Fibroblast of mammary gland (primary cell): ENCODE measurements at regions not wholly inside any gene's neighbourhood (a gene's known extent, or its start where the extent isn't known, plus 50 kb on each side); places are given as distances from the start of the nearest gene placed in this dataset.
"Not testable (repeated sequence)": the region's sequence is repeated elsewhere in the genome, so short reads cannot be mapped to it uniquely, and the experiment has no call there.

ENCODE experiments used
- DNase-seq: peaks from one replicate; pipeline ENCODE4 v3.0.0-alpha.2; 2010; ENCODE audit warnings: low read depth
- H3K4me3 ChIP-seq: 2 replicates; pipeline ENCODE4 v1.5.1; 2011; ENCODE audit warnings: low read depth, mild to moderate bottlenecking, low read length, moderate library complexity; ENCODE audit not compliant: control insufficient read depth
- TF ChIP-seq, protein P1 (sequence below): conservative IDR thresholded peaks from 2 replicates; pipeline ENCODE4 v1.5.1; 2011; ENCODE audit warnings: low read depth, low read length, inconsistent platforms; ENCODE audit not compliant: control insufficient read depth, insufficient read depth

DNA sequence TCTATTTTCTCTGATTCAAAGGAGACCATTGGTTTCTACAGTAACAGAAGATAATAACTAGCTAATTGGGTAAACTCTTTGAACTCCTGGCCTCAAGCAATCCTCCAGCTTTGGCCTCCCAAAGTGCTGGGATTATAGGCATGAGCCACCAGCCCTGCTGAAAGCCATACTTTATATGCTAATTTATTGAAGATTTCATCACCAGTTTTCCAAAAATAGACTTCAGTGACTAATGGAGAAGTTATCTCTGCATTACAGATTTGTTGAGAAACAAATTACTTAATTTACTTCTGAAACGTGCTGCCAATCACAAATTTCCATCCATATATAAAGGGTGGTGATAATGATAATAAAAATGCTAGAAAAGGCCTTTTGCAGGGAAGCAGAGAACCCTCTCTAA, 1758.1 kb upstream of the SEL1L start:
- peak; percentile 3 for DNase-seq
- TF ChIP-seq, protein P1, sequence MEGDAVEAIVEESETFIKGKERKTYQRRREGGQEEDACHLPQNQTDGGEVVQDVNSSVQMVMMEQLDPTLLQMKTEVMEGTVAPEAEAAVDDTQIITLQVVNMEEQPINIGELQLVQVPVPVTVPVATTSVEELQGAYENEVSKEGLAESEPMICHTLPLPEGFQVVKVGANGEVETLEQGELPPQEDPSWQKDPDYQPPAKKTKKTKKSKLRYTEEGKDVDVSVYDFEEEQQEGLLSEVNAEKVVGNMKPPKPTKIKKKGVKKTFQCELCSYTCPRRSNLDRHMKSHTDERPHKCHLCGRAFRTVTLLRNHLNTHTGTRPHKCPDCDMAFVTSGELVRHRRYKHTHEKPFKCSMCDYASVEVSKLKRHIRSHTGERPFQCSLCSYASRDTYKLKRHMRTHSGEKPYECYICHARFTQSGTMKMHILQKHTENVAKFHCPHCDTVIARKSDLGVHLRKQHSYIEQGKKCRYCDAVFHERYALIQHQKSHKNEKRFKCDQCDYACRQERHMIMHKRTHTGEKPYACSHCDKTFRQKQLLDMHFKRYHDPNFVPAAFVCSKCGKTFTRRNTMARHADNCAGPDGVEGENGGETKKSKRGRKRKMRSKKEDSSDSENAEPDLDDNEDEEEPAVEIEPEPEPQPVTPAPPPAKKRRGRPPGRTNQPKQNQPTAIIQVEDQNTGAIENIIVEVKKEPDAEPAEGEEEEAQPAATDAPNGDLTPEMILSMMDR = no peak
- H3K4me3 ChIP-seq = no peak overlapping the region

DNA sequence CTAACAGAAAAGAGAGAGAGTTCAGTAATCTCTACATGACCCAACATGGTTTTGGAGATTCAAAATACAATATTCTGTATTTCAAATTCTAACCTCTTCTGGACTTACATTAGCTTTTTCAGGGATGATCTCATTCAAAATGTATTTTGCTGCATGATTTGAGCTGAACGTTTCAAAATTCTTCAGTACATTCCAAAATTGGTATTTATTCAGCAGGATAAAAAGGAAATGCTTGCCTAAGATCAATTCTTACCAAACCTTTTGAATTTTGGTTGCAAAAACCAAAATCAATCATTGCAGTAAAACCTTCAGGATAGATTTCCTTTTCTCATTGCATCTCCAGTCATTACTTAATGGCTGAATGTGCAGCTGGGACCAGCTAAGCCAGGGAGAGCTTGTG, 1761.3 kb upstream of the SEL1L start:
- TF ChIP-seq, protein P1 = no peak
- no peak overlapping the region for H3K4me3 ChIP-seq
- DNase-seq = no peak

DNA sequence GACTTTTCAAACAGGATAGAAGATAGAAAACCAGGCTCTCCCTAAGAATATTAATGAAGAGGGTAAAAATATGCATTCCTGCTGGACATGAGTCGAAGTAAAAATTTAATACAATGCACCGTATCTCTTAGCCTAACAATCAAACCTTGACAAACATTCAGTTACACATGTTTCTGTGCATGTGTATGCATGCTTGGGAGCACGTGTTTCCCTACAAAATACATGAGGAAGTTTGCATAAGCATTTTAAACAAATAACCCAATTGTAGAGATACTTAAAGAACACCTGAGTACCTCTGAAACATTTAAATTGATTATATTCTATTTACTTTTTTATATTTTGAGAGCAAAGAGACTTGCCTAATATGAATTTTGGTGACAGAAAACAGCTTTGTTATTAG, 1763.7 kb upstream of the SEL1L start:
- no peak for DNase-seq
- TF ChIP-seq, protein P1 = no peak
- H3K4me3 ChIP-seq = no peak overlapping the region

DNA sequence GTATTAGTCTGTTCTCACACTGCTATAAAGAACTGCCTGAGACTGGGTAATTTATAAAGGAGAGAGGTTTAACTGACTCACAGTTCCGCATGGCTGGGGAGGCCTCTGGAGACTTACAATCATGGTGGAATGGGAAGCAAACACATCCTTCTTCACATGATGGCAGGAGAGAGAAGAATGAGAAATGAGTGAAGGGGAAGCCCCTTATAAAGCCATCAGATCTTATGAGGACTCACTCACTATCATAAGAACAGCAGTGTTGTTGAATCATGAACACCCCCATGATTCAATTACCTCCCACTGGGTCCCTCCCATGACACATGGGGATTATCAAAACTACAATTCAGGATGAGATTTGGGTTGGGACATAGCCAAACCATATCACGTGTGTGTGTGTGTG, 1764.4 kb upstream of the SEL1L start:
- DNase-seq = peak; percentile 7
- H3K4me3 ChIP-seq = not testable (repeated sequence)

GRCh38 chr14:83300476-83301064, 1766.9 kb upstream of the SEL1L start:
- H3K4me3 ChIP-seq = no peak overlapping the region
- TF ChIP-seq, protein P1 = peak; percentile 93
- peak; percentile 38 for DNase-seq

DNA sequence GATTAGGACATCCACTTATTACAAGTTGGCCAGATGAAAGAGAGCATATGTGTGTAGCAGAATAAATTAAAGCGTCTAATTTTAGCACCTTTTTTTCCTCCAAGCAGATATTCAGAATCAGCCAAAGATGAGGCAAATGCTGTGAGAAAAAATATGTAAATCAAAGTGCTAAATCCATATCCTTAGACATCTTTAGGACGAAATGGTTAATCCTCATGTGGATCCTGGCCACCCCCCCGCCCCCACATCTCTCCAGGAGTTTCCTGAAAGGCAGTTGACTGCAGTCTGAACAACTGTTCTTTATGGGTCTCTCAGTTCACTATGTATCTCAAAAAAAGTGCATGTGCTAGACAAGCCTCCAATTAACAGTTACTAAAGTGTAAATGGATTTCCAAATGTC, 1768.1 kb upstream of the SEL1L start:
- H3K4me3 ChIP-seq = no peak overlapping the region
- TF ChIP-seq, protein P1 = no peak
- DNase-seq = no peak

GRCh38 chr14:83309211-83309610, 1775.6 kb upstream of the SEL1L start:
- no peak for DNase-seq
- H3K4me3 ChIP-seq = no peak overlapping the region
- TF ChIP-seq, protein P1 = no peak

- TF ChIP-seq, protein P1 = no peak
- H3K4me3 ChIP-seq = no peak overlapping the region
- no peak for DNase-seq
Observed at GRCh38 chr14:83309833-83310232, 1776.2 kb upstream of the SEL1L start.
